ENCODE measurements at regions not wholly inside any gene's neighbourhood (a gene's known extent, or its start where the extent isn't known, plus 50 kb on each side); places are given as distances from the start of the nearest gene placed in this dataset.
"Not testable (repeated sequence)": the region's sequence is repeated elsewhere in the genome, so short reads cannot be mapped to it uniquely, and the experiment has no call there.

DNA sequence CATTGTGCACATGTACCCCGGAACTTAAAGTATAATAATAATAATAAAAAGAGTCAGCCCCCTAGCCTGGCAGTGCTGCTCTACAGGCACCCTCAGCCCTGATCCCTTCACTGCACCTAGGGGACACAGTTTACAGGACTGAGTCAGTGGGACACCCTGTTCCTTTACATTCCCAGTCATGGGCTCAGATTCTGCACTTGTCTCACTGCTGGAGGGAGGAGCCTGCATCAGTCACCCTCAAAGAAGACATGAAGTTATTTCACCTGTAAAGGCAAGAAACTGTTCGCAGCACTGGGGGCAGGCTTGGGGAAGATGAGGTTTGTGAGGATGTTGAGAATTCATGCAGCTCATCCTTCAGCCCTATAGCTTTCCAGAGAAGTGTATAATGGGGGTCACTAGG, 50.7 kb upstream of the VPREB1 start:
- H3K4me1 ChIP-seq: no peaks in the 10 kb centered on the region
- H3K9me3 ChIP-seq: no peaks in the 10 kb centered on the region
- H3K4me3 ChIP-seq (ENCODE audit: low read depth, low read length): no peak overlapping the region
- no peaks in the 10 kb centered on the region for H3K27me3 ChIP-seq
- no peaks in the 10 kb centered on the region for H3K36me3 ChIP-seq
- TF ChIP-seq CTCF (IDR thresholded peaks at IDR 0.05; ENCODE audit: low read depth, low read length): no peak
- no peak for DNase-seq

DNA sequence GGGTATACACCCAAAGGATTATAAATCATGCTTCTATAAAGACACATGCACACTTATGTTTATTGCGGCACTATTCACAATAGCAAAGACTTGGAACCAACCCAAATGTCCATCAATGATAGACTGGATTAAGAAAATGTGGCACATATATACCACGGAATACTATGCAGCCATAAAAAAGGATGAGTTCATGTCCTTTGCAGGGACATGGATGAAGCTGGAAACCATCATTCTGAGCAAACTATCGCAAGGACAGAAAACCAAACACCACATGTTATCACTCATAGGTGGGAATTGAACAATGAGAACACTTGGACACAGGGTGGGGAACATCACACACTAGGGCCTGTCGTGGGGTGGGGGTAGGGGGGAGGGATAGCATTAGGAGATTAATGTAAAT, 51.1 kb upstream of the VPREB1 start:
- not testable (repeated sequence) for H3K4me3 ChIP-seq (ENCODE audit: low read depth, low read length); H3K36me3 ChIP-seq; H3K9me3 ChIP-seq; DNase-seq; H3K4me1 ChIP-seq; H3K27me3 ChIP-seq

DNA sequence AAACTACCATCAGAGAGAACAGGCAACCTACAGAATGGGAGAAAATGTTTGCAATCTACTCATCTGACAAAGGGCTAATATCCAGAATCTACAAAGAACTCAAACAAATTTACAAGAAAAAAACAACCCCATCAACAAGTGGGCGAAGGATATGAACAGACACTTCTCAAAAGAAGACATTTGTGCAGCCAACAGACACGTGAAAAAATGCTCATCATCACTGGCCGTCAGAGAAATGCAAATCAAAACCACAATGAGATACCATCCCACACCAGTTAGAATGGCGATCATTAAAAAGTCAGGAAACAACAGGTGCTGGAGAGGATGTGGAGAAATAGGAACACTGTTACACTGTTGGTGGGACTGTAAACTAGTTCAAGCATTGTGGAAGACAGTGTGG, 51.6 kb upstream of the VPREB1 start:
- not testable (repeated sequence) for H3K9me3 ChIP-seq; H3K4me1 ChIP-seq; DNase-seq; H3K4me3 ChIP-seq (ENCODE audit: low read depth, low read length); H3K27me3 ChIP-seq; H3K36me3 ChIP-seq

DNA sequence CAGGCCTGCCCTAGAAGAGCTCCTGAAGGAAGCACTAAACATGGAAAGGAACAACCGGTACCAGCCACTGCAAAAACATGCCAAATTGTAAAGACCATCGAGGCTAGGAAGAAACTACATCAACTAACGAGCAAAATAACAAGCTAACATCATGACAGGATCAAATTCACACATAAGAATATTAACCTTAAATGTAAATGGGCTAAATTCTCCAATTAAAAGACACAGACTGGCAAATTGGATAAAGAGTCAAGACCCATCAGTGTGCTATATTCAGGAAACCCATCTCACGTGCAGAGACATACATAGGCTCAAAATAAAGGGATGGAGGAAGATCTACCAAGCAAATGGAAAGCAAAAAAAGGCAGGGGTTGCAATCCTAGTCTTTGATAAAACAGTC, 54.8 kb upstream of the VPREB1 start:
- peaks cover 23% of the 10 kb centered on the region for H3K27me3 ChIP-seq
- not testable (repeated sequence) for H3K36me3 ChIP-seq; DNase-seq; H3K4me3 ChIP-seq (ENCODE audit: low read depth, low read length); H3K4me1 ChIP-seq; H3K9me3 ChIP-seq

DNA sequence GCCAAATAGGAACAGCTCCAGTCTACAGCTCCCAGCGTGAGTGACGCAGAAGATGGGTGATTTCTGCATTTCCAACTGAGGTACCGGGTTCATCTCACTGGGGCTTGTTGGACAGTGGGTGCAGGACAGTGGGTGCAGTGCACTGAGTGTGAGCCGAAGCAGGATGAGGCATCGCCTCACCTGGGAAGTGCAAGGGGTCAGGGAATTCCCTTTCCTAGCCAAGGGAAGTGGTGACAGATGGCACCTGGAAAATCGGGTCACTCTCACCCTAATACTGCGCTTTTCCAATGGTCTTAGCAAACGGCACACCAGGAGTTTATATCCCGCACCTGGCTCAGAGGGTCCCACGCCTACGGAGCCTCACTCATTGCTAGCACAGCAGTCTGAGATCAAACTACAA, 56.7 kb upstream of the VPREB1 start:
- H3K27me3 ChIP-seq: peaks cover 36% of the 10 kb centered on the region
- H3K36me3 ChIP-seq; H3K4me3 ChIP-seq (ENCODE audit: low read depth, low read length); DNase-seq; H3K9me3 ChIP-seq; H3K4me1 ChIP-seq: not testable (repeated sequence)

GRCh38 chr22:22187299-22187698, 57.3 kb upstream of the VPREB1 start:
- Histone ChIP-seq H3K36me3 (no peaks in the 10 kb centered on the region), H3K9me3 (no peaks in the 10 kb centered on the region), H3K4me3 (ENCODE audit: low read depth, low read length) (no peak overlapping the region), H3K4me1 (no peaks in the 10 kb centered on the region), H3K27me3 (peaks cover 37% of the 10 kb centered on the region)
- DNase-seq: no peak
- no peak for TF ChIP-seq CTCF (IDR thresholded peaks at IDR 0.05; ENCODE audit: low read depth, low read length)

- H3K4me1 ChIP-seq: no peaks in the 10 kb centered on the region
- H3K9me3 ChIP-seq: no peaks in the 10 kb centered on the region
- H3K27me3 ChIP-seq: peaks cover 40% of the 10 kb centered on the region
- no peak for DNase-seq
- no peak for TF ChIP-seq CTCF (IDR thresholded peaks at IDR 0.05; ENCODE audit: low read depth, low read length)
- H3K4me3 ChIP-seq (ENCODE audit: low read depth, low read length): no peak overlapping the region
- H3K36me3 ChIP-seq: no peaks in the 10 kb centered on the region
Measured at GRCh38 chr22:22185844-22186499, 58.6 kb upstream of the VPREB1 start.

DNA sequence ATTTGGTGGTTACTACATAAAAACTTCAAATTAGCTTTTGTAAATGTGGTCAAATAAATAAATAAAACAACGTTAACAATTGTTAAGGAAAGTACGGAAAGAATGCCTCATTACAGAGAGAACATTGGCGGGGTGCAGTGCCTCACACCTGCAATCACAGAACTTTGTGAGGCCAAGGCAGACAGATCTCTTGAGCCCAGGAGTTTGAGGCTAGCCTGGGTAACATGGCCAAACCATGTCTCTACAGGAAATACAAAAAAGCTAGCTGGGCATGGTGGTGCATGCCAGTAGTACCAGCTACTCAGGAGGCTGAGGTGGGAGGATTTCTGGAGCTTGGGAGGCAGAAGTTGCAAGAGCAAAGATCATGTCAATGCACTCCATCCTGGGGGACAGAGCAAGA, 59.4 kb upstream of the VPREB1 start:
- H3K4me1 ChIP-seq: no peaks in the 10 kb centered on the region
- H3K36me3 ChIP-seq: no peaks in the 10 kb centered on the region
- no peak for DNase-seq
- peaks cover 40% of the 10 kb centered on the region for H3K27me3 ChIP-seq
- no peak for TF ChIP-seq CTCF (IDR thresholded peaks at IDR 0.05; ENCODE audit: low read depth, low read length)
- no peaks in the 10 kb centered on the region for H3K9me3 ChIP-seq
- no peak overlapping the region for H3K4me3 ChIP-seq (ENCODE audit: low read depth, low read length)

Data from BE2C (cell line).